HepG2 (cell line): ENCODE measurements at regions not wholly inside any gene's neighbourhood (a gene's known extent, or its start where the extent isn't known, plus 50 kb on each side); places are given as distances from the start of the nearest gene placed in this dataset.
A peak's percentile ranks its signal among the peaks of the same experiment; 100 is the strongest.

Source experiments
- ATAC-seq: fragments of 200-7000 bp; cut with Tn5 transposase; 3 replicates; pipeline ENCODE4 v1.9.1; 2020; ENCODE audit warnings: mild to moderate bottlenecking, moderate library complexity
- BruUV-seq: library from RNA; stranded (reverse); fragments of 400-500 nt; replicated peaks from 2 replicates; lab custom pipeline; 2021; lab: Mats Ljungman, UMichigan
- CTCF ChIA-PET: fragments of 300-600 bp; formaldehyde crosslinking; extraction: SDS; loops from one replicate; lab custom pipeline; 2021; ENCODE audit warnings: low total read pairs, inconsistent platforms, low intra/inter-chr PET ratio; lab: Yijun Ruan, JAX
- POLR2A ChIA-PET: fragments of 350-600 bp; sonication (Branson Sonifier 250); formaldehyde crosslinking; loops from one replicate; lab custom pipeline; 2020; ENCODE audit warnings: antibody characterized with exemption, inconsistent platforms; lab: Yijun Ruan, JAX
- DNase-seq: peaks from one replicate; pipeline ENCODE4 v3.0.0-alpha.2; 2015; ENCODE audit warnings: low spot score
- FAIRE-seq: peaks from 3 replicates; lab custom pipeline; 2011; peaks lifted over from hg19 to GRCh38; lab: Jason Lieb, UNC
- H2AFZ ChIP-seq: one replicate; pipeline ENCODE4 v1.6.1; 2011; ENCODE audit warnings: low read length, inconsistent platforms
- H3K27ac ChIP-seq: fragments of 300-600 bp; 3 replicates; pipeline ENCODE4 v1.8.0; 2011; ENCODE audit warnings: mixed run types, mild to moderate bottlenecking, mixed read lengths, low read length, inconsistent platforms; ENCODE audit not compliant: insufficient read depth; ENCODE audit errors: extremely low read length
- H3K27me3 ChIP-seq, 2 experiments: fragments of 200-600 bp in 1 of 2; 2 replicates in 1 of 2; 3 replicates in 1 of 2; pipeline versions ENCODE4 v1.6.0 to v1.8.0; 2011; ENCODE audit warnings: low read length in 2 of 2, mild to moderate bottlenecking in 2 of 2, moderate library complexity in 2 of 2, inconsistent platforms in 1 of 2; ENCODE audit not compliant: insufficient read depth in 2 of 2, control insufficient read depth in 1 of 2
- H3K36me3 ChIP-seq, 2 experiments: fragments of 200-600 bp in 1 of 2; replicated peaks in 1 of 2; 2 replicates in 1 of 2; 3 replicates in 1 of 2; pipeline versions ENCODE4 v1.5.1 to v1.8.0; 2011; ENCODE audit warnings: low read length in 2 of 2, inconsistent platforms in 1 of 2; ENCODE audit not compliant: insufficient read depth in 2 of 2, control insufficient read depth in 1 of 2
- H3K4me1 ChIP-seq: 2 replicates; pipeline ENCODE4 v1.5.1; 2012; ENCODE audit warnings: low read length, inconsistent platforms; ENCODE audit not compliant: insufficient read depth
- H3K4me2 ChIP-seq: 2 replicates; pipeline ENCODE4 v1.6.0; 2011; ENCODE audit warnings: low read depth, low read length, inconsistent platforms
- H3K4me3 ChIP-seq, 3 experiments: fragments of 200-600 bp in 1 of 3; sonication (generic), shearing (Covaris generic) in 1 of 3; replicated peaks in 1 of 3; 2 replicates each; pipeline ENCODE4 v1.5.1; 2011 to 2016; ENCODE audit warnings: low read length in 3 of 3, inconsistent platforms in 2 of 3, low read depth in 2 of 3, mild to moderate bottlenecking in 2 of 3, control low read depth in 1 of 3, mixed read lengths in 1 of 3; ENCODE audit not compliant: insufficient read depth in 1 of 3
- H3K79me2 ChIP-seq: one replicate; pipeline ENCODE4 v1.6.1; 2011; ENCODE audit warnings: low read length, inconsistent platforms; ENCODE audit not compliant: insufficient read depth
- H3K9ac ChIP-seq: 2 replicates; pipeline ENCODE4 v1.6.0; 2011; ENCODE audit warnings: mild to moderate bottlenecking, low read depth, low read length, inconsistent platforms; ENCODE audit not compliant: insufficient read depth
- H3K9me3 ChIP-seq: 2 replicates; pipeline ENCODE4 v1.5.1; 2012; ENCODE audit warnings: mild to moderate bottlenecking, low read length
- H4K20me1 ChIP-seq: 2 replicates; pipeline ENCODE4 v1.6.0; 2011; ENCODE audit warnings: inconsistent platforms, mild to moderate bottlenecking, low read length, moderate library complexity; ENCODE audit not compliant: insufficient read depth
- AHDC1 ChIP-seq: sonication (generic); formaldehyde crosslinking; IDR thresholded peaks from 2 replicates; pipeline ENCODE4 v1.5.1; 2020; ENCODE audit warnings: mild to moderate bottlenecking, missing genetic modification reagents, borderline replicate concordance
- ATF7 ChIP-seq, 2 experiments: fragments of 450-650 bp in 1 of 2; sonication (generic) in 1 of 2; formaldehyde crosslinking in 1 of 2; IDR thresholded peaks; 2 replicates each; pipeline versions ENCODE4 v1.4.0 to v1.6.1; 2016 to 2020; ENCODE audit warnings: antibody characterized with exemption in 1 of 2, mild to moderate bottlenecking in 1 of 2, missing genetic modification reagents in 1 of 2
- CCDC6 ChIP-seq: sonication (generic); formaldehyde crosslinking; IDR thresholded peaks from 2 replicates; pipeline ENCODE4 v1.8.1; 2022; ENCODE audit warnings: mild to moderate bottlenecking, missing genetic modification reagents, moderate library complexity
- LCORL ChIP-seq, 2 experiments: fragments of 450-650 bp in 1 of 2; sonication (generic) in 1 of 2; formaldehyde crosslinking in 1 of 2; IDR thresholded peaks; 2 replicates each; pipeline versions ENCODE4 v1.5.0 to v1.6.1; 2017 to 2020; ENCODE audit warnings: antibody characterized with exemption in 1 of 2, missing genetic modification reagents in 1 of 2
- NFIC ChIP-seq: IDR thresholded peaks from 2 replicates; pipeline ENCODE4 v1.6.1; 2012; ENCODE audit warnings: mild to moderate bottlenecking, low read length, inconsistent platforms
- SMARCC2 ChIP-seq: fragments of 450-650 bp; IDR thresholded peaks from 2 replicates; pipeline ENCODE4 v1.6.1; 2017; ENCODE audit warnings: antibody characterized with exemption, mild to moderate bottlenecking
- ZFP82 ChIP-seq: sonication (generic); formaldehyde crosslinking; IDR thresholded peaks from 2 replicates; pipeline ENCODE4 v1.5.1; 2020; ENCODE audit warnings: mild to moderate bottlenecking, missing genetic modification reagents, borderline replicate concordance
- ZFY ChIP-seq: sonication (generic); formaldehyde crosslinking; IDR thresholded peaks from 2 replicates; pipeline ENCODE4 v1.4.0; 2020; ENCODE audit warnings: missing genetic modification reagents
- ZNF597 ChIP-seq: sonication (generic); formaldehyde crosslinking; IDR thresholded peaks from 2 replicates; pipeline ENCODE4 v1.5.0; 2020; ENCODE audit warnings: missing genetic modification reagents
- WGBS: methylation state at CpG from one replicate; pipeline ENCODE4 v1.1.6; 2017; ENCODE audit warnings: low lambda C conversion rate; 5-methylcytosine and 5-hydroxymethylcytosine counted together
- in situ Hi-C: cut with HindIII; loops from 2 replicates; pipeline ENCODE4 v1.10.0; 2017; ENCODE audit warnings: low pct_unique_long_range_greater_than_20kb; ENCODE audit not compliant: extremely low pct_ligation_motif_present
- intact Hi-C: fragments of 100-400 bp; cut with micrococcal nuclease; formaldehyde crosslinking; loops from one replicate; pipeline ENCODE4 v1.10.0; 2022; ENCODE audit not compliant: unreplicated experiment
- TF ChIP-seq, protein P1 (sequence below): sonication (generic); formaldehyde crosslinking; IDR thresholded peaks from 2 replicates; pipeline ENCODE4 v1.5.1; 2020; ENCODE audit warnings: missing genetic modification reagents, mild to moderate bottlenecking, borderline replicate concordance
- TF ChIP-seq, protein P2 (sequence below): sonication (generic); formaldehyde crosslinking; IDR thresholded peaks from 2 replicates; pipeline ENCODE4 v1.8.0; 2022; ENCODE audit warnings: missing genetic modification reagents, mild to moderate bottlenecking, moderate library complexity, borderline replicate concordance

DNA sequence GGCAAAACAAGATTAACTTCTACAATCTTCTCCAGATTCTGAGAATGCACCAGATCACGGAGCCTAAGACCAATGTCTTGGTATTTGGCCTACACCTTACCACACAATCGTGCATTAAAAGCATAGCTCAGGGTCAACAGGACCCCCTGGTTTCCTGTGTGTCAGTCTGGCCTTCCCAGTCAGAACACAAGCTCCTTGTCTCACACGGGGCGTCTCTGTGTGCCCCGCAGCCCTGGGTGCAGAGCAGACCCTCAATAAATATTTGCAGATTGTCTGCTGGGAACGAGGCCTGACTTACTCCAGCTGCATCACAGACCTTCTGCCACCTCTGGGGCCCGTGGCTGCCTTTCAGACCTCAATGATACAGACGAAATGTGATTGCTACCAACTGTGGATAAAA, 82.5 kb upstream of the CTNNB1 start:
- DNase-seq = peak; percentile 52
- ChIA-PET POLR2A (interaction anchor here (3.7 kb wide), 1 partner anchor 83 kb away, joined by 26 read pairs; the partner anchor contains the start of gene CTNNB1), CTCF (no interaction called here)
- 10% methylated on average over 2 of the region's 8 CpGs for WGBS
- peak; percentile 66 for FAIRE-seq
- BruUV-seq = no TSS peak
- H3K9me3 ChIP-seq = no peaks in the 10 kb centered on the region
- H3K27ac ChIP-seq = peak overlapping the region; percentile 46
- in situ Hi-C loops = no loop called here
- intact Hi-C loops = loop anchor here (1.0 kb wide), 2 partner anchors 74 to 397 kb away; no protein-coding TSS in a partner anchor
- no peaks in the 10 kb centered on the region for H4K20me1 ChIP-seq
- ATAC-seq = peak; percentile 49
- H3K4me3 ChIP-seq = peak overlapping the region; percentile 34 to 55 (median 34); a peak in 5 of 6 replicates
- peak overlapping the region; percentile 82 for H3K4me2 ChIP-seq
- H3K4me1 ChIP-seq = peaks cover 52% of the 10 kb centered on the region
- H3K9ac ChIP-seq = peak overlapping the region; percentile 64
- H2AFZ ChIP-seq = peak overlapping the region; percentile 60
- H3K36me3 ChIP-seq = no peaks in the 10 kb centered on the region
- no peaks in the 10 kb centered on the region for H3K79me2 ChIP-seq
- 0 out of 5 replicates have a peak, but pooled peaks cover 0 to 3% of the 10 kb centered on the region in 2 experiments for H3K27me3 ChIP-seq
- TF ChIP-seq ZNF597 (no peak), ZFY (CRISPR knock-in tag) (0 out of 2 replicates have a peak, but pooled peaks have one; percentile 30), LCORL (IDR thresholded peaks at IDR 0.05) (no peak), LCORL (CRISPR knock-in tag; IDR thresholded peaks at IDR 0.05) (no peak), NFIC (no peak), AHDC1 (CRISPR knock-in tag) (no peak), CCDC6 (CRISPR knock-in tag) (peak; percentile 1; the same call in 1 of the 2 replicates), ATF7 (IDR thresholded peaks at IDR 0.05) (no peak), ATF7 (CRISPR knock-in tag; IDR thresholded peaks at IDR 0.05) (no peak), SMARCC2 (no peak), ZFP82 (CRISPR knock-in tag) (no peak)
- TF ChIP-seq, protein P1, sequence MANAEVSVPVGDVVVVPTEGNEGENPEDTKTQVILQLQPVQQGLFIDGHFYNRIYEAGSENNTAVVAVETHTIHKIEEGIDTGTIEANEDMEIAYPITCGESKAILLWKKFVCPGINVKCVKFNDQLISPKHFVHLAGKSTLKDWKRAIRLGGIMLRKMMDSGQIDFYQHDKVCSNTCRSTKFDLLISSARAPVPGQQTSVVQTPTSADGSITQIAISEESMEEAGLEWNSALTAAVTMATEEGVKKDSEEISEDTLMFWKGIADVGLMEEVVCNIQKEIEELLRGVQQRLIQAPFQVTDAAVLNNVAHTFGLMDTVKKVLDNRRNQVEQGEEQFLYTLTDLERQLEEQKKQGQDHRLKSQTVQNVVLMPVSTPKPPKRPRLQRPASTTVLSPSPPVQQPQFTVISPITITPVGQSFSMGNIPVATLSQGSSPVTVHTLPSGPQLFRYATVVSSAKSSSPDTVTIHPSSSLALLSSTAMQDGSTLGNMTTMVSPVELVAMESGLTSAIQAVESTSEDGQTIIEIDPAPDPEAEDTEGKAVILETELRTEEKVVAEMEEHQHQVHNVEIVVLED (CRISPR knock-in tag) = no peak
- TF ChIP-seq, protein P2, sequence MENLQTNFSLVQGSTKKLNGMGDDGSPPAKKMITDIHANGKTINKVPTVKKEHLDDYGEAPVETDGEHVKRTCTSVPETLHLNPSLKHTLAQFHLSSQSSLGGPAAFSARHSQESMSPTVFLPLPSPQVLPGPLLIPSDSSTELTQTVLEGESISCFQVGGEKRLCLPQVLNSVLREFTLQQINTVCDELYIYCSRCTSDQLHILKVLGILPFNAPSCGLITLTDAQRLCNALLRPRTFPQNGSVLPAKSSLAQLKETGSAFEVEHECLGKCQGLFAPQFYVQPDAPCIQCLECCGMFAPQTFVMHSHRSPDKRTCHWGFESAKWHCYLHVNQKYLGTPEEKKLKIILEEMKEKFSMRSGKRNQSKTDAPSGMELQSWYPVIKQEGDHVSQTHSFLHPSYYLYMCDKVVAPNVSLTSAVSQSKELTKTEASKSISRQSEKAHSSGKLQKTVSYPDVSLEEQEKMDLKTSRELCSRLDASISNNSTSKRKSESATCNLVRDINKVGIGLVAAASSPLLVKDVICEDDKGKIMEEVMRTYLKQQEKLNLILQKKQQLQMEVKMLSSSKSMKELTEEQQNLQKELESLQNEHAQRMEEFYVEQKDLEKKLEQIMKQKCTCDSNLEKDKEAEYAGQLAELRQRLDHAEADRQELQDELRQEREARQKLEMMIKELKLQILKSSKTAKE (CRISPR knock-in tag) = peak; percentile 31; the same call in 1 of the 2 replicates
